OCI-LY3 (cell line): ENCODE measurements at regions not wholly inside any gene's neighbourhood (a gene's known extent, or its start where the extent isn't known, plus 50 kb on each side); places are given as distances from the start of the nearest gene placed in this dataset.
"Not testable (repeated sequence)": the region's sequence is repeated elsewhere in the genome, so short reads cannot be mapped to it uniquely, and the experiment has no call there.

Experiments
- H2AFZ ChIP-seq: fragments of 200-600, 300-600 bp; shearing (Covaris generic); 2 replicates; pipeline ENCODE4 v1.6.0; 2014; ENCODE audit warnings: antibody characterized with exemption, low read depth, low read length
- H3K27ac ChIP-seq: fragments of 200-600, 300-600 bp; sonication (generic); 2 replicates; pipeline ENCODE4 v1.5.1; 2014; ENCODE audit warnings: mild to moderate bottlenecking, low read length, moderate library complexity, mixed read lengths
- H3K27me3 ChIP-seq: fragments of 200-600, 300-600 bp; sonication (generic); 2 replicates; pipeline ENCODE4 v1.6.1; 2014; ENCODE audit warnings: low read depth, low read length, mixed read lengths
- H3K36me3 ChIP-seq: fragments of 200-600, 300-600 bp; sonication (generic); replicated peaks from 2 replicates; pipeline ENCODE3; 2014; ENCODE audit warnings: low read depth, low read length, mixed read lengths
- H3K4me1 ChIP-seq: fragments of 300-600, 200-600 bp; sonication (generic); 2 replicates; pipeline ENCODE4 v1.6.1; 2014; ENCODE audit warnings: low read length, mixed read lengths
- H3K4me2 ChIP-seq: fragments of 200-600, 300-600 bp; sonication (generic); 2 replicates; pipeline ENCODE4 v1.6.1; 2014; ENCODE audit warnings: low read length, mixed read lengths
- H3K4me3 ChIP-seq: fragments of 300-600, 200-600 bp; sonication (generic); 2 replicates; pipeline ENCODE4 v1.5.1; 2014; ENCODE audit warnings: antibody characterized with exemption, mild to moderate bottlenecking, low read length, moderate library complexity
- H3K79me2 ChIP-seq: fragments of 300-600, 200-600 bp; shearing (Covaris generic); 2 replicates; pipeline ENCODE4 v1.6.1; 2014; ENCODE audit warnings: mild to moderate bottlenecking, low read length, mixed read lengths
- H3K9ac ChIP-seq: fragments of 300-600, 200-600 bp; shearing (Covaris generic); 2 replicates; pipeline ENCODE4 v1.6.0; 2014; ENCODE audit warnings: mild to moderate bottlenecking, low read length, moderate library complexity
- H3K9me3 ChIP-seq: fragments of 200-600, 300-600 bp; shearing (Covaris generic); 2 replicates; pipeline ENCODE4 v1.6.1; 2014; ENCODE audit warnings: low read length, mixed read lengths; ENCODE audit not compliant: insufficient read depth
- H4K20me1 ChIP-seq: fragments of 200-600, 300-600 bp; sonication (generic); 2 replicates; pipeline ENCODE4 v1.6.1; 2016; ENCODE audit warnings: low read length, mixed read lengths; ENCODE audit not compliant: insufficient read depth
- CTCF ChIP-seq: fragments of 200-600, 300-600 bp; sonication (generic); IDR thresholded peaks from 2 replicates; pipeline ENCODE4 v1.5.1; 2014; ENCODE audit warnings: antibody characterized with exemption, low read length, low read depth
- EZH2phosphoT487 ChIP-seq: fragments of 200-600 bp; shearing (Covaris generic); IDR thresholded peaks from 2 replicates; pipeline ENCODE4 v1.6.1; 2018; ENCODE audit warnings: antibody characterized with exemption, mixed run types, low read depth

DNA sequence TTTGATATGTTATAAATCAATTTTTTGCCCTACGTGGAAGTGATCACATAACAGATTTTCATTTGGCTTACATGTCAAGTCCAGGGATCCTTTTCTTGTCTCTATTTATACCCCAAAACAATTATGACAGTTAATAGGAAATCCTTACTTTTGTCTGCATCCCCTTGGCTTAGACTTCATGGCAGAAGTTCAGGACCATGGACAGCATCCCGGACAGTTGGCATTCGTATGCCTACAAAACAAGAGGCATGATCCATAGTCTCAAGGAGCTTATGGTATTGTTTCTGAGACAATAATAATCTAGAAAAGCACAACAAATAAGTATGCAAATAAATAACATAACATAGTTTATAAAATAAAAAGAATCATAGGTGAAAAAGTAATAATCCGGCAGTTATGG lies 214.3 kb upstream of the GRIA1 start:
- no peaks in the 10 kb centered on the region for H3K9me3 ChIP-seq
- no peak overlapping the region for H2AFZ ChIP-seq
- no peak overlapping the region for H3K9ac ChIP-seq
- no peak overlapping the region for H3K4me3 ChIP-seq
- no peak overlapping the region for H3K27ac ChIP-seq
- no peaks in the 10 kb centered on the region for H3K79me2 ChIP-seq
- no peak overlapping the region for H3K4me2 ChIP-seq
- H4K20me1 ChIP-seq, result no peaks in the 10 kb centered on the region
- no peaks in the 10 kb centered on the region for H3K36me3 ChIP-seq
- H3K27me3 ChIP-seq, result no peaks in the 10 kb centered on the region
- no peaks in the 10 kb centered on the region for H3K4me1 ChIP-seq
- TF ChIP-seq EZH2phosphoT487 (no peak), CTCF (no peak)

GRCh38 chr5:153296251-153296844 lies 194.1 kb upstream of the GRIA1 start:
- not testable (repeated sequence) for H3K4me2 ChIP-seq, H3K27ac ChIP-seq, H3K36me3 ChIP-seq, H4K20me1 ChIP-seq, H3K9ac ChIP-seq, H3K79me2 ChIP-seq, H3K9me3 ChIP-seq, H2AFZ ChIP-seq, H3K4me1 ChIP-seq, H3K4me3 ChIP-seq, H3K27me3 ChIP-seq

GRCh38 chr5:153299891-153300290 lies 190.6 kb upstream of the GRIA1 start:
- Histone ChIP-seq H3K27me3 (no peaks in the 10 kb centered on the region), H2AFZ (no peak overlapping the region), H3K4me1 (no peaks in the 10 kb centered on the region), H3K79me2 (no peaks in the 10 kb centered on the region), H4K20me1 (no peaks in the 10 kb centered on the region), H3K4me3 (no peak overlapping the region), H3K9ac (no peak overlapping the region), H3K4me2 (no peak overlapping the region), H3K9me3 (no peaks in the 10 kb centered on the region), H3K36me3 (no peaks in the 10 kb centered on the region), H3K27ac (no peak overlapping the region)
- TF ChIP-seq EZH2phosphoT487, result no peak
- no peak for TF ChIP-seq CTCF

DNA sequence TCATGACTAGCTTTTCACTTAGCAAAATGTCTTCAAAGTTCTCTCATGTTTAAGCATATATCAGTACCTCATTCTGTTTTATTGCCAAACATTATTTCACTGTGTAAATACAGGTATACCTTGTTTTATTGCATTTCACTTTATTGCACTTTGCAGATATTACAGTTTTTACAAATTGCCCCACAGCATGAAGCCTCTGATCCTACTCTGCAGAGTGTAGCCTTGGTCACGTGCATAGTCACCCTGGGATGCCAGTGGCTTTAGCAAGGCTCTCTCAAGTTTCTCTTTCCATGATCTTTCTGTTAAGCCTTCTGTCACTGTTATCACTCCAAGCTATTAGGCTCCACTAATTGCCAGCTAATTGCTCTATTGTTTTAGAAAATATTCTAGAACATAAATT lies 182.2 kb upstream of the GRIA1 start:
- Histone ChIP-seq H3K36me3 (no peaks in the 10 kb centered on the region), H3K27me3 (no peaks in the 10 kb centered on the region), H3K4me2 (no peak overlapping the region), H3K4me1 (no peaks in the 10 kb centered on the region), H3K79me2 (no peaks in the 10 kb centered on the region), H3K27ac (no peak overlapping the region), H3K9me3 (no peaks in the 10 kb centered on the region), H2AFZ (no peak overlapping the region), H3K9ac (no peak overlapping the region), H3K4me3 (no peak overlapping the region), H4K20me1 (no peaks in the 10 kb centered on the region)
- TF ChIP-seq CTCF (no peak), EZH2phosphoT487 (no peak)

DNA sequence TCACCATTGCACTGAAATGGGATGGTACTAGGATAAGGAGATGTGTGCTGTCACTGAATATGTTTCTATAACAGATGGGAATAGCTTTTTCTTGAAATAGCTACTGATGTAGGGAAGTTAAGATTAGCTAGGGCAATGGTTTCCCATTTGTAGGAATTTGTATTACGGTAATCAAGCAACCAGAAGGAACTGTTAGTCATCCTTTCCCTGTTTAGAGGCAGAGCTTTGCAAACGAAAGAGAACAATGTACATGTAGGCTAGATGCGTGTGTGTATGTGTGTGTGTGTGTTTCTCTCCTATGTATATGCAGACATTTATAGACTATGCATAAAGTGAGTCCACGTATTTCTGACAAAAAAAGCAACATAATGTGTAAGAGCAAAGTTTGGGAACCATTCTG lies 171.9 kb upstream of the GRIA1 start:
- Histone ChIP-seq H3K79me2 (no peaks in the 10 kb centered on the region), H3K4me1 (no peaks in the 10 kb centered on the region), H3K36me3 (no peaks in the 10 kb centered on the region), H2AFZ (no peak overlapping the region), H3K9ac (no peak overlapping the region), H3K9me3 (no peaks in the 10 kb centered on the region), H3K4me2 (no peak overlapping the region), H3K27me3 (no peaks in the 10 kb centered on the region), H3K4me3 (no peak overlapping the region), H3K27ac (no peak overlapping the region), H4K20me1 (no peaks in the 10 kb centered on the region)
- TF ChIP-seq CTCF (no peak), EZH2phosphoT487 (no peak)
